ENCODE measurements at regions not wholly inside any gene's neighbourhood (a gene's known extent, or its start where the extent isn't known, plus 50 kb on each side); places are given as distances from the start of the nearest gene placed in this dataset.

GRCh38 chr14:65920996-65921395 lies 508.5 kb downstream of the FUT8 start:
- TF ChIP-seq, protein P1, sequence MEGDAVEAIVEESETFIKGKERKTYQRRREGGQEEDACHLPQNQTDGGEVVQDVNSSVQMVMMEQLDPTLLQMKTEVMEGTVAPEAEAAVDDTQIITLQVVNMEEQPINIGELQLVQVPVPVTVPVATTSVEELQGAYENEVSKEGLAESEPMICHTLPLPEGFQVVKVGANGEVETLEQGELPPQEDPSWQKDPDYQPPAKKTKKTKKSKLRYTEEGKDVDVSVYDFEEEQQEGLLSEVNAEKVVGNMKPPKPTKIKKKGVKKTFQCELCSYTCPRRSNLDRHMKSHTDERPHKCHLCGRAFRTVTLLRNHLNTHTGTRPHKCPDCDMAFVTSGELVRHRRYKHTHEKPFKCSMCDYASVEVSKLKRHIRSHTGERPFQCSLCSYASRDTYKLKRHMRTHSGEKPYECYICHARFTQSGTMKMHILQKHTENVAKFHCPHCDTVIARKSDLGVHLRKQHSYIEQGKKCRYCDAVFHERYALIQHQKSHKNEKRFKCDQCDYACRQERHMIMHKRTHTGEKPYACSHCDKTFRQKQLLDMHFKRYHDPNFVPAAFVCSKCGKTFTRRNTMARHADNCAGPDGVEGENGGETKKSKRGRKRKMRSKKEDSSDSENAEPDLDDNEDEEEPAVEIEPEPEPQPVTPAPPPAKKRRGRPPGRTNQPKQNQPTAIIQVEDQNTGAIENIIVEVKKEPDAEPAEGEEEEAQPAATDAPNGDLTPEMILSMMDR (IDR thresholded peaks at IDR 0.05; ENCODE audit: low read depth, low read length), result no peak
- no peak for TF ChIP-seq EZH2phosphoT487 (IDR thresholded peaks at IDR 0.05; ENCODE audit: low read depth)
